Urinary bladder (tissue), 3 donors: ENCODE measurements at regions not wholly inside any gene's neighbourhood (a gene's known extent, or its start where the extent isn't known, plus 50 kb on each side); places are given as distances from the start of the nearest gene placed in this dataset.
"Not testable (repeated sequence)": the region's sequence is repeated elsewhere in the genome, so short reads cannot be mapped to it uniquely, and the experiment has no call there.

Experiments used
- DNase-seq: peaks from one replicate; pipeline ENCODE4 v3.0.0-alpha.2; 2015; ENCODE audit errors: extremely low spot score
- H3K27ac ChIP-seq: one replicate; pipeline ENCODE4 v1.5.1; 2013; ENCODE audit warnings: low read depth, mild to moderate bottlenecking, moderate library complexity
- H3K36me3 ChIP-seq: one replicate; pipeline ENCODE4 v1.6.1; 2013; ENCODE audit warnings: mild to moderate bottlenecking, moderate library complexity; ENCODE audit not compliant: insufficient read depth
- H3K4me1 ChIP-seq: one replicate; pipeline ENCODE4 v1.6.1; 2013; ENCODE audit warnings: mild to moderate bottlenecking, moderate library complexity; ENCODE audit not compliant: insufficient read depth
- H3K4me3 ChIP-seq: one replicate; pipeline ENCODE4 v1.5.1; 2013; ENCODE audit warnings: low read depth, low read length
- WGBS: extraction: QIAGEN DNeasy Blood & Tissue Kit; methylation state at CpG from one replicate; pipeline ENCODE4 v1.1.7; 2013; 5-methylcytosine and 5-hydroxymethylcytosine counted together
- donor health status: healthy with polysubstance abuse.
- donor health status: healthy.

- DNase-seq = no peak
- Histone ChIP-seq H3K36me3 (no peaks in the 10 kb centered on the region), H3K4me1 (no peaks in the 10 kb centered on the region), H3K4me3 (no peak overlapping the region), H3K27ac (no peak overlapping the region)
- 90% methylated on average over 19 of the region's 19 CpGs for WGBS
These were observed 366.0 kb downstream of the BRD1 start for GRCh38 chr22:49461674-49462073.

GRCh38 chr22:49460592-49461281, 366.9 kb downstream of the BRD1 start:
- no peaks in the 10 kb centered on the region for H3K36me3 ChIP-seq
- 16% methylated on average over 15 of the region's 15 CpGs for WGBS

GRCh38 chr22:49460091-49460490, 367.6 kb downstream of the BRD1 start:
- Histone ChIP-seq H3K4me1 (no peaks in the 10 kb centered on the region), H3K36me3 (no peaks in the 10 kb centered on the region), H3K4me3 (no peak overlapping the region), H3K27ac (no peak overlapping the region)
- 58% methylated on average over 5 of the region's 5 CpGs for WGBS
- no peak for DNase-seq

More at GRCh38 chr22:49460592-49461281, 366.9 kb downstream of the BRD1 start:
- Histone ChIP-seq H3K4me3 (no peak overlapping the region), H3K27ac (no peak overlapping the region), H3K4me1 (no peaks in the 10 kb centered on the region)
- DNase-seq = no peak

GRCh38 chr22:49458708-49459099, 369.0 kb downstream of the BRD1 start:
- no peak for DNase-seq
- no peak overlapping the region for H3K4me3 ChIP-seq
- H3K36me3 ChIP-seq = no peaks in the 10 kb centered on the region
- 91% methylated on average over 15 of the region's 15 CpGs for WGBS
- no peak overlapping the region for H3K27ac ChIP-seq
- H3K4me1 ChIP-seq = no peaks in the 10 kb centered on the region

- H3K4me3 ChIP-seq = no peak overlapping the region
- 78% methylated on average over 14 of the region's 14 CpGs for WGBS
- DNase-seq = no peak
- H3K27ac ChIP-seq = no peak overlapping the region
- no peaks in the 10 kb centered on the region for H3K36me3 ChIP-seq
- no peaks in the 10 kb centered on the region for H3K4me1 ChIP-seq
These were observed 369.5 kb downstream of the BRD1 start for GRCh38 chr22:49457946-49458707.

- no peak overlapping the region for H3K27ac ChIP-seq
- DNase-seq = no peak
- no peaks in the 10 kb centered on the region for H3K36me3 ChIP-seq
- no peak overlapping the region for H3K4me3 ChIP-seq
- WGBS = 41% methylated on average over 17 of the region's 17 CpGs
- H3K4me1 ChIP-seq = no peaks in the 10 kb centered on the region
These were observed 370.5 kb downstream of the BRD1 start for GRCh38 chr22:49457146-49457545.

- no peaks in the 10 kb centered on the region for H3K4me1 ChIP-seq
- DNase-seq = no peak
- WGBS = 54% methylated on average over 11 of the region's 11 CpGs
- H3K36me3 ChIP-seq = no peaks in the 10 kb centered on the region
- H3K27ac ChIP-seq = no peak overlapping the region
- H3K4me3 ChIP-seq = no peak overlapping the region
These were observed 372.1 kb downstream of the BRD1 start for GRCh38 chr22:49455595-49455994.

- no peaks in the 10 kb centered on the region for H3K4me1 ChIP-seq
- H3K36me3 ChIP-seq = no peaks in the 10 kb centered on the region
- WGBS = 73% methylated on average over 7 of the region's 7 CpGs
- no peak overlapping the region for H3K27ac ChIP-seq
- no peak for DNase-seq
- no peak overlapping the region for H3K4me3 ChIP-seq
These were observed 372.9 kb downstream of the BRD1 start for GRCh38 chr22:49454726-49455125.

GRCh38 chr22:49453771-49454170, 373.9 kb downstream of the BRD1 start:
- Histone ChIP-seq H3K4me3 (no peak overlapping the region), H3K27ac (no peak overlapping the region), H3K4me1 (no peaks in the 10 kb centered on the region), H3K36me3 (no peaks in the 10 kb centered on the region)
- 75% methylated on average over 15 of the region's 15 CpGs for WGBS
- DNase-seq = no peak

- not testable (repeated sequence) for H3K4me1 ChIP-seq, DNase-seq, H3K27ac ChIP-seq, H3K36me3 ChIP-seq, H3K4me3 ChIP-seq
- 82% methylated on average over 1 of the region's 1 CpG for WGBS
These were observed 374.7 kb downstream of the BRD1 start for GRCh38 chr22:49453019-49453418.

- no peaks in the 10 kb centered on the region for H3K4me1 ChIP-seq
- H3K4me3 ChIP-seq = no peak overlapping the region
- H3K27ac ChIP-seq = no peak overlapping the region
- no peaks in the 10 kb centered on the region for H3K36me3 ChIP-seq
- 98% methylated on average over 2 of the region's 2 CpGs for WGBS
- DNase-seq = no peak
These were observed 375.2 kb downstream of the BRD1 start for GRCh38 chr22:49452362-49452946.

- WGBS = 52% methylated on average over 17 of the region's 17 CpGs
- Histone ChIP-seq H3K36me3 (no peaks in the 10 kb centered on the region), H3K4me3 (no peak overlapping the region), H3K27ac (no peak overlapping the region), H3K4me1 (no peaks in the 10 kb centered on the region)
- DNase-seq = no peak
These were observed 376.4 kb downstream of the BRD1 start for GRCh38 chr22:49451070-49451840.

- no peak overlapping the region for H3K27ac ChIP-seq
- DNase-seq = no peak
- 1% methylated on average over 9 of the region's 9 CpGs for WGBS
- H3K36me3 ChIP-seq = no peaks in the 10 kb centered on the region
- no peak overlapping the region for H3K4me3 ChIP-seq
- H3K4me1 ChIP-seq = no peaks in the 10 kb centered on the region
These were observed 377.2 kb downstream of the BRD1 start for GRCh38 chr22:49450498-49450897.
